NB4 (cell line): ENCODE measurements at regions not wholly inside any gene's neighbourhood (a gene's known extent, or its start where the extent isn't known, plus 50 kb on each side); places are given as distances from the start of the nearest gene placed in this dataset.

Experiments
- CTCF ChIP-seq: IDR thresholded peaks from one replicate; pipeline ENCODE4 v1.5.1; 2012; ENCODE audit warnings: low read depth, low read length
- MAX ChIP-seq: IDR thresholded peaks from 2 replicates; pipeline ENCODE4 v1.6.1; 2011; ENCODE audit warnings: low read depth, low read length
- MYC ChIP-seq: IDR thresholded peaks from 2 replicates; pipeline ENCODE4 v1.6.1; 2011; ENCODE audit warnings: low read depth, low read length
- POLR2A ChIP-seq: IDR thresholded peaks from 2 replicates; pipeline ENCODE4 v1.6.1; 2011; ENCODE audit warnings: mild to moderate bottlenecking; ENCODE audit not compliant: insufficient read length; ENCODE audit errors: extremely low read depth

- TF ChIP-seq CTCF (no peak), POLR2A (no peak), MAX (no peak), MYC (no peak)
Observed at GRCh38 chr4:107292979-107293378, 256.9 kb upstream of the DKK2 start.
